HG02981 (cell line): ENCODE measurements at regions not wholly inside any gene's neighbourhood (a gene's known extent, or its start where the extent isn't known, plus 50 kb on each side); places are given as distances from the start of the nearest gene placed in this dataset.
A peak's percentile ranks its signal among the peaks of the same experiment; 100 is the strongest.

Source experiments
- ATAC-seq: cut with Tn5 transposase; IDR thresholded peaks from one replicate; pipeline ENCODE4 v1.9.1; 2021; ENCODE audit warnings: mild to moderate bottlenecking, moderate library complexity; ENCODE audit not compliant: unreplicated experiment

DNA sequence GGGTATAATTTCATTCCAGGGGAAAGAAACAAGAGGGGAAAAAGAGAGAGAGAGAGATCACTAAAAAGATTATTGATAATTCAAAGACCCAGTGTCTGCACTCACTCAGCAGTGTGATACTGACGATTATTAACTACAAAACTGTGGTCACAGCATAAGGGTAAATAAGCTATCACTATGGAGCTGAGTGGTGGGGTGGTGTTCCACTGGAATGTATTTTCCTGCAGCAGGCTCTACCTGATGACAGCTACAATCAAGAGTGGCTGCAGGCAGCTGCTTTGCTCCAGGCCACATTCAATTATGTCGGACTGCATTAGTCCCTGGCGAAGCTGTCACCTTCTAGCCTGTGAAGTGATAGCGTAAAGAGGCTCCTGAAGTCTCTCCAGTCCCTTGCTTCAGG lies 122.2 kb upstream of the TFAP2D start:
- ATAC-seq, result no peak

DNA sequence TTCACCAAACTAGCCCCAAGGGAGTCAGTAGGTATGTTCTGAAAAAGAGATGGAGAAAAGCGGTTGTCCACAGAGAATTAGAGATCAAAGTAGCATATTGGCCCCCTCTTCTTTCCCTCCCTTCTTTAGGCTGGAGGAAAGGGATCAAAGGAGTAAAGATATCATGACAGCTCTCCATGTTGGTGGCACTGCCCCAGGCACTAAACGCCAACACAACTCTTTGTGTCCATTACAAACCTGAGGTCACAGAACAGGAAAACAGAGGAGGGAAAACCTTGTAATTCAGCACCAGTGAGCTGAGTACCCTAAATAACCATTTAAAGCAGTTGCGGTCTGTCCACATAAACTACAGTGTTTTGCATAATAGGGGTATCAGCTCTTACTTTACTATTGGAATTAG lies 113.0 kb upstream of the TFAP2D start:
- ATAC-seq, result no peak

DNA sequence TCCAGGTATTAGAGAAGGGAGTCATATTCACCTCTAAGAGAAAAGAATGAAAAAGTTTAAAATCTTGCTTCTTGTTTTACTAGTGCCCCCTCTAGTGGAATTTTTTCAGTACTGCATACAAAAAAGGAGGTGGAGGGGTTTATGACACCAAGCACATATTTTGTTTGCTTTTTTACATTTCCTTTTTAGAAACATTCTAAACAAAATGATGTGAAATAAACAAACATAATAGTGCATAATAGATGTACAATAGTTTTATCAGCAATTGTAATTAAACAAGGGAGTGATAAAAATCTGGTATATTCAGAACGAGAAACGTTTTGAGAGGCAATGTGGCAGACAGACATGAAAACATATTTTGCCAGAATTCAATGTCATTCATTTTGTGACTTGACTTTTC lies 111.0 kb upstream of the TFAP2D start:
- peak; percentile 44 for ATAC-seq

DNA sequence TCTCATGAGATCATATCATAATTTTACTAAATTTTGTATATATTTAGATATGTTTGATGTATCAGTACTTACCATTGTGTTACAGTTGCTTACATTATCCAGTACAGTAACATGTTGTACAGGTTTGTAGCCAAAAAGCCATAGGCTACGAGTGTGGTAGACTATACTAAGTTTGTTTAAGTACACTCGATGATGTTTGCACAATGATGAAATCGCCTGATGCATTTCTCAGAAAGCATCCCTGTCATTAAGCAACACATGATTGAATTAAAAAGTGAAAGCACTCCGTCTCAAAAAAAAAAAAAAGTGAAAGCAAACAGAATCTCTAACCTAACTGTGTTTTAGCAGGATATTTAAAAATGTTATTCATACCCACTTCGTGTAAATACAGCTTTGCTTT lies 104.9 kb upstream of the TFAP2D start:
- ATAC-seq, result no peak

DNA sequence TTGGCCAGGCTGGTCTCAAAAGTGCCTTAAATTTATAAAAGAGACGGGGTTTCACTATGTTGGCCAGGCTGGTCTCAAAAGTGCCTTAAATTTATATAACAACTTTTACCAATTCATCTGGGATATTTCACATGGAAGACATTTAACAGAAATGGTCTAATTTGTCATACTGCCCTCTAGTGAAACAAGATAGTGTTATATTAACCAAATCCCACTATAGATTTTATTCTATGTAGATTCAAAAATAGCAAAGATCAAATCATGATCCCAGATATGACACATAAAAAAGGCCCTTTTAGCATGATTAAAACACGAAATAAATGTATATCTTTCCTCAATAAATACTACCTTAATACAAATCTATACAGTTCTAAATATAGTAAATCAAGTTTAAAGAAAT lies 102.8 kb upstream of the TFAP2D start:
- no peak for ATAC-seq

DNA sequence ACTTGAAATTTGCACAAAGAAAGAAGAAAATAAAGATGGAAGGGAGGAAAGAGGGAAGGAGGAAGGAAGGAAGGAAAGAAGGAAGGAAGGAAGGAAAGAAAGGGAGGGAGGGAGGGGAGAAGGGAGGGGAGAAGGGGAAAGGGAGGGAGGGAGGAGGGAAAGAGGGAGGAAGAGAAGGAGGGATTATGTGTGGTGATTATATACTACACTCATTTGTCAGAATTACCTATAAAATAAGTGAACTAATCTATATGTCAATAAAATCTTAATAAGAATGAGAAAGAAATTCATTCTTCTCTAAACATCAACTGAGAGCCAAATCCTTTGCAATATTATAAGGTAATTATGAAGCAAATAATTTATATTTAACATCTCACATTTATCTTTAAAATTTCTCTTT lies 77.9 kb upstream of the TFAP2D start:
- ATAC-seq, result no peak

DNA sequence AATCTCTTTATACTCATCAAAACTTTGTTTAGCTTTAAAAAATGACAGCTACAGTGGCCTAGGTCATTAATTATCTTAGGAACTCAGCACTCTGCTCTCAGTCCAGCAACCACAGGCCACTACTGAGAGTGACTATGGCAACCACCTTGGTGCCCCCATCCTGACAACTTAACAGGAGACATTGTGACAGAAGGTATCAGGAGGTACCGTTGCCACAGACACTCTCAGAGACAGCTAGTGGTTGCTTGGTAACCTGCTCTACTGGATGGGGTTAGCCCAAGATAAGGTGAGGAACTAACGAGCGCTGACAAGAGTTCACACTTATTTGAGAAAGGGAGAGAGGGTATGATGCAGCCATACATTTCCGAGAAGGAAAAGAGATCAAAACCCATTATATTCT lies 76.1 kb upstream of the TFAP2D start:
- no peak for ATAC-seq

DNA sequence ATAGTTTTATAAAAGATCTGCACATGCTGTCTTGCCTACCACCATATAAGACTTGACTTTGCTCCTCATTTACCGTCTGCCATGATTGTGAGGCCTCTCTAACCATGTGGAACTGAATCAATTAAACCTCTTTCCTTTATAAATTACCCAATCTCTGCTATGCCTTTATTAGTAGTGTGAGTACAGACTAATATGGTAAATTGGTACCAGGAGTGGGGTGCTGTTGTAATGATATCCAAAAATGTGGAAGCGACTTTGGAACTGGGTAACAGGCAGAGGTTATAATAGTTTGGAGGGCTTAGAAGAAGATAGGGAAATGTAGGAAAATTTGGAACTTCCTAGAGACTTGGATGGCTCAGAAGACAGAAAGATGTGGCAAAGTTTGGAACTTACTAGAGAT lies 64.2 kb upstream of the TFAP2D start:
- no peak for ATAC-seq

DNA sequence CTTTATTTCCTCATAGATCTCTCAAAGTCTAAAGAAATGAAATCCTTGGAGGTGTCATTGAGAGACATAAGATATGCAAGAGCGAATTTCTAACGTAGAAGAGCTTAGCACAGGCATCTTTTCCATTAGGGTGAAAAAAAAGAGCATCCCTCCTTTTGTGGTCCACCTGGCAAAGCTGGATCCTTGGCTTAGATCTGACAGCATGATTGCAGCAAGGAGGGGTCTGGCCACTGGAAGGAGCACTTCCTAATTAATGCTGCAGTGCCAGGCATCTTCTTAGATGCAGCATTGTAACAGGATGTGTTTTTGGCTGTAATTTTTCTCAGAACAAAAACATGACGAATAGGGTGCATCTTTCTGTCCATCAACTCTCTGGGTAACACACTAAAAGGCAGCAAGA lies 60.1 kb upstream of the TFAP2D start:
- no peak for ATAC-seq

DNA sequence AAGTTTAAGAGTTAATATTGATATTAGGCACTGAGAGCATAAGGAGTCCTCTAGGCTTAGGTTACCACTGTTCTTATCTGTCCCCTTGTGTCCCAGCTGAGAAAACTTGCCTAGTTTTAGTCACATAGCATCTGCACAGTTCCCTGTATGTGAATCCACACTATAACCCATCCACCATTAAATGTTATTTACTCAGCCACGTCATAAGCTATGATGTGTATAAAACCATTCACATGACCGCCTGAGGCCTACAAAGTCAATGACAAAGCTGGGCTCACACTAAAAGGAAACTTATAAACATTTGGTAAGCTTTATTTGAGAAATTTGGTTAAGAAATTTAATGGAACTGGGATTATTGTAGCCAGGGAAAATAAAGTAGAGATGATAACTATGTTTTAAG lies 59.2 kb upstream of the TFAP2D start:
- no peak for ATAC-seq

DNA sequence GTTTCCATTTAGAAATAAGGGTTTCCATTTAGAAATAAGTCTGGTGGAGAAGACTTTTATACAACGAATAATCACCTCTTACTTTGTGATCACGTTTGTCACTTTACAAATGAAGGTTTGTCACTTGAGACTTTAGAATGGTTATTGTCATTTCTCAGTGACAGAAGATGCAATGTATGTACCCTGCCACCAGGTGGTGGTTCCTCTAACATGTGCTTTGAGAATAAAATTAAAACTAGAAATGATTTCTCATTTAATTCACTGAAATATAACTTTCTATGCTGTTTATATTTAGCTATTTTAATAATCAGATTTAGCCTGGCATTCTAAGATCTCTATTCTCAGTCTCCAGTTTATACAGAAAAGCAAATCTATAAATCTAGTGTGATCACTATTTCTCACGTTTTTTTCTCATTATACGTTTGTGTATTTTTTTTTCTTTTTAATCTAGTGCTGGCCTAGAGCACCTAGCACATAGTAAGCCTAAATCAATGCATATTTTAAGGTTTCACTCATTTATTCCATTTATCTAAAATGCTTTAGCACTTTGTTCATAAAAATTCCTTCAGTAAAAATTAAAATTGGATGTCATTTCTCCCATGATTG lies 57.4 kb upstream of the TFAP2D start:
- peak; percentile 56 for ATAC-seq

DNA sequence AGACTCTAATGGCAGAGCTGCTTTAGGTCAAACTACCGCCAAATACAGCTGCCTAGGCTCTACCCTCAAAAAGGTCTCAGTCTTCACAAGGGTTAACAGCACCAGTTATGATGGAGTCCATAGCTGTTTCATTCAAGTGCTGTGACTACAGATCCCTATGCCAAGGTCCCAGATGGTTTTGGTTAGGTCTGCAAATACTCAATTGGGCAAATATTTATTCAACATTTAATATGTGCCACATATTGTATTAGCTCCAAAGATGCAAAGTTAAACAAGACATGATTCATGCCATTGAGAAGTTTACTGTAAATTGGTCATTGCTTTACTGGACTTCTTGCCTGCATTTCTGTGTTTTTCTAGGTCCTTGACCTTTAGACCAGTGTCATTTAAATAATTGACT lies 55.8 kb upstream of the TFAP2D start:
- no peak for ATAC-seq

DNA sequence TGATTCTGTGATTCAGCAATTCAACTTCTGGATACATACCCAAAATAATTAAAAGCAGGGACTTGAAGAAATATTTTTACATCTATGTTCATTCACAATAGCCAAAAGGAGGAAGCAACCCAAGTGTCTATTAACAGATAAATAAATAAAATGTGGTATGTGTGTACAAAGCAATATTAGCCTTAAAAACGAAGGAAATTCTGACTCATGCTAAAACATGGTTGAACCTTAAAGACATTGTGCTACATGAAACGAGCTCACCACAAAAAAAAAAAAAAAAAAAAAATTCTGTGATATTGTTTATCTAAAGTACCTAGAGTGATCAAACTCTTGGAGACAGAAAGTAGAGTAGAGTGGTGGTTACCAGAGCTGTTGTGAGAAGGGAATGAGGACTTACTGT lies 54.8 kb upstream of the TFAP2D start:
- no peak for ATAC-seq

DNA sequence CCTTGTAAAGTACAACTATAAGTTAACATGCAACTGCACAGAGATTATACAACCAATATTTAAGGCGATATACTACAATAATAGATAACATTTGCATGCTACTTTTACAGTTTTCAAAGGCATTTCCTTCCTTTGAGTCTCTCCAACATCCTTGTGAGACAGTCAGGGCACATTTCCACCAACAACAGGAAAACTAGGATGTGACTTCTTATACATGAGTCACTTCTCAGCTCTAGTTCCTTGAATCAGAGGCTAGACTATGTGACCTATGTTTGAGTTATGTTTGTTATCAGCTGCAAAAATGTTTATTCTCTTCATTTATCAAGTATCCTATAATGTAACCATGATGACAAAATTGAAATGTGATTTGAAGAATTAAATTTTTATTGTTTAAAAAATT lies 51.7 kb upstream of the TFAP2D start:
- no peak for ATAC-seq
